SH-SY5Y (cell line): ENCODE measurements at regions not wholly inside any gene's neighbourhood (a gene's known extent, or its start where the extent isn't known, plus 50 kb on each side); places are given as distances from the start of the nearest gene placed in this dataset.

Experiments
- GATA2 ChIP-seq: IDR thresholded peaks from 2 replicates; pipeline ENCODE4 v1.6.1; 2011; ENCODE audit warnings: mild to moderate bottlenecking, low read depth, low read length
- GATA3 ChIP-seq: IDR thresholded peaks from 2 replicates; pipeline ENCODE4 v1.6.1; 2011; ENCODE audit warnings: low read depth, mild to moderate bottlenecking, low read length, moderate library complexity

DNA sequence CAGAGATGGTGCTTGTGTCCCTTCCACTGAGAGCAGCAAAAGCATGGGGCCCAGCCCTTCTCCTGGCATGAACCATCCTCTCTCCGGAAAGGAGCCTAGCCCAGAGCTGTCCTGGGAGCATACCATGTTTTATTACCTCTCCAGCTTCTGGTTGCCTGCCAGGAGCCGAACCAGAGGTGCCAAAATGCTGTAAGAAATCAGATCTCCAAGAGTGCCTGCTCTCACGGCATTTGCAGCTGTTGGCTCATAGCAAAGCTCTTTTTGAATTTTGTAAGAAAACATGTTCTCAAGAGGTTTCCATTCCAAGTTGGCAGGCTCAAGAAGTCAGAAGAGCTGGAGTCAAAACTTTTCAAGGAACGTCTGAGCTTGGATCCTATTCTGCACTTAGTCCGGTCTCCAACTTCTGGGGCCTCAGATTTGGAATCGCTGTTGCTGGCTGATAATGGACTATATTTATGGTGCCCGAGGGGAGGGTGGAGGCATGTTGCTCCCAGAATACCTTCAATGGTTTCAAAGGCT lies 211.7 kb upstream of the MKI67 start:
- TF ChIP-seq GATA3 (no peak), GATA2 (no peak)
